Thoracic aorta (tissue), 2 donors: ENCODE measurements at regions not wholly inside any gene's neighbourhood (a gene's known extent, or its start where the extent isn't known, plus 50 kb on each side); places are given as distances from the start of the nearest gene placed in this dataset.
"Not testable (repeated sequence)": the region's sequence is repeated elsewhere in the genome, so short reads cannot be mapped to it uniquely, and the experiment has no call there.

ENCODE experiments used
- ATAC-seq: fragments of 150-250 bp; one replicate; pipeline ENCODE4 v1.8.0; 2017; ENCODE audit warnings: low read depth; ENCODE audit not compliant: insufficient number of reproducible peaks, low FRiP score
- DNase-seq: peaks from one replicate; pipeline ENCODE4 v3.0.0-alpha.2; 2020; ENCODE audit warnings: low spot score
- H3K27ac ChIP-seq, 2 donors: fragments of 200-600 bp; sonication (generic); 1 replicate in 1 of 2; 2 replicates in 1 of 2; pipeline ENCODE4 v1.5.1; 2016; ENCODE audit warnings: mild to moderate bottlenecking in 2 of 2, moderate library complexity in 2 of 2
- H3K27me3 ChIP-seq: fragments of 200-600 bp; sonication (generic); replicated peaks from 2 replicates; pipeline ENCODE4 v1.6.0; 2016; ENCODE audit warnings: mild to moderate bottlenecking; ENCODE audit not compliant: insufficient read depth
- H3K36me3 ChIP-seq: fragments of 200-600 bp; sonication (generic); one replicate; pipeline ENCODE4 v1.5.1; 2016
- H3K4me1 ChIP-seq, 2 donors: fragments of 200-600 bp; sonication (generic); 1 replicate in 1 of 2; 2 replicates in 1 of 2; pipeline versions ENCODE4 v1.5.1 to v1.6.0; 2016; ENCODE audit warnings: low read depth in 2 of 2, mild to moderate bottlenecking in 1 of 2; ENCODE audit not compliant: control insufficient read depth in 1 of 2
- H3K4me3 ChIP-seq: fragments of 200-600 bp; sonication (generic); 2 replicates; pipeline ENCODE4 v1.5.1; 2016; ENCODE audit warnings: mild to moderate bottlenecking
- H3K9me3 ChIP-seq: fragments of 200-600 bp; sonication (generic); 2 replicates; pipeline ENCODE4 v1.5.1; 2016
- TF ChIP-seq, protein P1 (sequence below): fragments of 200-600 bp; sonication (generic); IDR thresholded peaks from one replicate; pipeline ENCODE4 v1.5.1; 2019; ENCODE audit warnings: antibody characterized with exemption

DNA sequence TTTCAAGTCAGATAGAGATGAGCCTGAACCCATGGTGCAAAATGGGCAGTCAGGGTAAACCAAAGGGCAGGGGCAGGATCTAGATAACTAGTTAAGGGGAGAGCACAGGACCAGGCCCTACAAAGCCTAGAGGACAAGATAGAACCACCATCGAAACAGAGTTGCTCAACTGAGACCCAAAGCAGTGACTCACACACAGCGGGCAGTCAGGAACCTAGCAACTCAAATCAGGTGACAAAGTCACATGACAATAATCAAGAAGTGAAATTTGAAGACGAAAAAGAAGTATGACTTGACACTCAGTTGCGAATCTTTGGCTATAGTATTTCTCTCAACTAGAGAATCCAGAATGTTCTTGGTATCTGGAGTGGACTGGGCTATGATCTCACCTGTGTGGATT is 136.0 kb upstream of the PTPRG start:
- Histone ChIP-seq H3K4me3 (no peak overlapping the region), H3K4me1 (no peaks in the 10 kb centered on the region), H3K36me3 (no peaks in the 10 kb centered on the region), H3K27me3 (no peaks in the 10 kb centered on the region), H3K27ac (no peak overlapping the region), H3K9me3 (no peaks in the 10 kb centered on the region)
- TF ChIP-seq, protein P1, sequence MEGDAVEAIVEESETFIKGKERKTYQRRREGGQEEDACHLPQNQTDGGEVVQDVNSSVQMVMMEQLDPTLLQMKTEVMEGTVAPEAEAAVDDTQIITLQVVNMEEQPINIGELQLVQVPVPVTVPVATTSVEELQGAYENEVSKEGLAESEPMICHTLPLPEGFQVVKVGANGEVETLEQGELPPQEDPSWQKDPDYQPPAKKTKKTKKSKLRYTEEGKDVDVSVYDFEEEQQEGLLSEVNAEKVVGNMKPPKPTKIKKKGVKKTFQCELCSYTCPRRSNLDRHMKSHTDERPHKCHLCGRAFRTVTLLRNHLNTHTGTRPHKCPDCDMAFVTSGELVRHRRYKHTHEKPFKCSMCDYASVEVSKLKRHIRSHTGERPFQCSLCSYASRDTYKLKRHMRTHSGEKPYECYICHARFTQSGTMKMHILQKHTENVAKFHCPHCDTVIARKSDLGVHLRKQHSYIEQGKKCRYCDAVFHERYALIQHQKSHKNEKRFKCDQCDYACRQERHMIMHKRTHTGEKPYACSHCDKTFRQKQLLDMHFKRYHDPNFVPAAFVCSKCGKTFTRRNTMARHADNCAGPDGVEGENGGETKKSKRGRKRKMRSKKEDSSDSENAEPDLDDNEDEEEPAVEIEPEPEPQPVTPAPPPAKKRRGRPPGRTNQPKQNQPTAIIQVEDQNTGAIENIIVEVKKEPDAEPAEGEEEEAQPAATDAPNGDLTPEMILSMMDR = no peak
- ATAC-seq (no peak), DNase-seq (no peak)

DNA sequence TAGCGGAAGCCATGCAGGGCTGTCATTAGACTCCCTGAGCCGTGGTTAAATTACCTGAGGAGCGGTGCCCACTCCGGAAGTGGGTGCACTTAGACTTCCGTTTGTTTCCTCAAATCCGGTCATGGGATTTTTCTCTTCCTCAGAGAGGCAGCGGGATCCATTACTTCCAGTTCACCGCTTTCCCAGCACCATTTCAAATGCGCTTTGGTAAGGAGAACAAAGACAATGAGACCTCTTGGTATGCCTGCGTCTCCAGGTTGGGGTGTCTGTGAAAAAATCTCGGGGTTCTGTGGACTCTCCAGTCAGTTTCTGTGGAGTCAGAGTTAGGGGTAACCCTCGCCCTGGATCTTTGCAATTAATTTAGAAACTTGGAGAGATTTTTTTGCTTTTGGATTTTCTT is 132.3 kb upstream of the PTPRG start:
- TF ChIP-seq, protein P1 = no peak
- H3K4me3 ChIP-seq = no peak overlapping the region
- no peaks in the 10 kb centered on the region for H3K27me3 ChIP-seq
- no peak for DNase-seq
- no peaks in the 10 kb centered on the region for H3K36me3 ChIP-seq
- no peaks in the 10 kb centered on the region for H3K4me1 ChIP-seq
- ATAC-seq = no peak
- H3K9me3 ChIP-seq = no peaks in the 10 kb centered on the region
- H3K27ac ChIP-seq = no peak overlapping the region

DNA sequence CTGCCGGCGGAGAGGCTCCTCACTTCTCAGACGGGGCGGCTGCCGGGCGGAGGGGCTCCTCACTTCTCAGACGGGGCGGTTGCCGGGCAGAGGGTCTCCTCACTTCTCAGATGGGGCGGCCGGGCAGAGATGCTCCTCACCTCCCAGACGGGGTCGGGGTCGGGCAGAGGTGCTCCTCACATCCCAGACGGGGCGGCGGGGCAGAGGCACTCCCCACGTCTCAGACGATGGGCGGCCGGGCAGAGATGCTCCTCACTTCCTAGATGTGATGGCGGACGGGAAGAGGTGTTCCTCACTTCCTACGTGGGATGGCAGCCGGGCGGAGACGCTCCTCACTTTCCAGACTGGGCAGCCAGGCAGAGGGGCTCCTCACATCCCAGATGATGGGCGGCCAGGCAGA is 126.5 kb upstream of the PTPRG start:
- H3K4me1 ChIP-seq, ATAC-seq, H3K9me3 ChIP-seq, H3K4me3 ChIP-seq, DNase-seq, H3K27me3 ChIP-seq, H3K27ac ChIP-seq, H3K36me3 ChIP-seq: not testable (repeated sequence)

DNA sequence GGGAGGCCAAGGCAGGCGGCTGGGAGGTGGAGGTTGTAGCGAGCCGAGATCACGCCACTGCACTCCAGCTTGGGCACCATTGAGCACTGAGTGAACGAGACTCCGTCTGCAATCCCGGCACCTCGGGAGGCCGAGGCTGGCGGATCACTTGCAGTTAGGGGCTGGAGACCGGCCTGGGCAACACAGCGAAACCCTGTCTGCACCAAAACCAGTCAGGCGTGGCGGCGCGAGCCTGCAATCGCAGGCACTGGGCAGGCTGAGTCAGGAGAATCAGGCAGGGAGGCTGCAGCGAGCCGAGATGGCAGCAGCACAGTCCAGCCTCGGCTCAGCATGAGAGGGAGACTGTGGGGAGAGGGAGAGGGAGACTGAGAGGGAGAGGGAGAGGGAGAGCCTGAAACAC is 126.0 kb upstream of the PTPRG start:
- H3K4me3 ChIP-seq, H3K9me3 ChIP-seq, H3K36me3 ChIP-seq, H3K27ac ChIP-seq, ATAC-seq, DNase-seq, H3K4me1 ChIP-seq, H3K27me3 ChIP-seq: not testable (repeated sequence)

DNA sequence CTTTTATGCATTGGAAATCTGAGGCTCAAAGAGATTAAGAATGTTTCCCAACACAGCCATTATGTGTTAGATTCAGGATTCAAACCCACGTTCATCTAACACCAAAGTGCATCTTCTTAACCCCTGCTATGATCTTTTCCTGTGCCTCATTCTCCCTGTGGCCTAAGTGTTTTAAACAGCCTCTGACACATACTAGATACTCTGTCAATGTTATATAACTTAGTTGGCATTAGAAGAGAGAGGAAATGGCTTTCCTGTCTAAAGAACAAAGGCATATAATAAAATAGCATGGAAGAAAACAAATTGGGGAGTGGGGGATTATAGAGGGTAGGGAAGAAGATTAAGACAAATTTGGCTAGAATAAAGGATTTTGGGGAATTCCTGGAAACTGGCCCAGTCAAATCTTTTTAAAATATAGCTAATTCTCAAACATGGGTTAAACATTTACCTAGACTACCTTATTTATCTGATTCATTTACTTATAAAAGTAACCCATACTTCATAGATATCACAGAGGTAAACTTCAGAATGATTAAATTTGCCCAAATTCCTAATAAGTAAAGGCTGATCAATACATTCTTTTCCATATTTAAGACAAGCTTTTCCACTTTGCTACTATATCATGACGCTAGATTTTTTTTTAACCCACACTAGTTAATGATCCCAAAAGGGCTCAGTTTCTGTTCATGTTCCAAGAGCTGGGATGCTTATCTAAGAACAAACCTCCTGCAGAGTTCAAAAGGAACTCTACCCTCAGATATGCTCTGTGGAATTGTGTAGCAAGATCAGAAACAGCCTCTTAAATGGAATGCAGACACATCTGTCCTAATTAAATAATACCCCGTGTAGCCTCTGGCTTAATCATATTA is 122.9 kb upstream of the PTPRG start:
- DNase-seq (no peak), ATAC-seq (no peak)
- Histone ChIP-seq H3K4me1 (no peaks in the 10 kb centered on the region), H3K27me3 (no peaks in the 10 kb centered on the region), H3K27ac (no peak overlapping the region), H3K4me3 (no peak overlapping the region), H3K9me3 (no peaks in the 10 kb centered on the region), H3K36me3 (no peaks in the 10 kb centered on the region)
- TF ChIP-seq, protein P1 = no peak

DNA sequence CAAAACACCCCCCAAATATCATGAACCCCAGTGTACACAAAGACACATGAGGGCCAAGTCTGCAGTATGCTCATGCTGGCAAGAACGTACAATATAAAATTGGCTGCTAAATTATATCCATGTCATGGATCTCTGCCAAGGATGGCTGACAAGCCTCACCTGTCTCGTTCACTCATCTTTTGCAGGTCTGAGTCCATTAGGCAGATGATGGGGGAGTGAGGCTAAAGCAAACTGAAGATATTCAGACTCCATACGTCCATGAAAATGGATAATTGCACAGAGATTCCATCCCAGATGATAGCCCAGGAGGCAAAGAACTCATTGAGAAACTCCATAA is 122.3 kb upstream of the PTPRG start:
- Histone ChIP-seq H3K27ac (no peak overlapping the region), H3K36me3 (no peaks in the 10 kb centered on the region), H3K4me1 (no peaks in the 10 kb centered on the region), H3K27me3 (no peaks in the 10 kb centered on the region), H3K9me3 (no peaks in the 10 kb centered on the region), H3K4me3 (no peak overlapping the region)
- ATAC-seq = no peak
- DNase-seq = no peak
- TF ChIP-seq, protein P1 = no peak
